NB4 (cell line): ENCODE measurements at regions not wholly inside any gene's neighbourhood (a gene's known extent, or its start where the extent isn't known, plus 50 kb on each side); places are given as distances from the start of the nearest gene placed in this dataset.

Experiments
- CTCF ChIP-seq: IDR thresholded peaks from one replicate; pipeline ENCODE4 v1.5.1; 2012; ENCODE audit warnings: low read depth, low read length
- POLR2A ChIP-seq: IDR thresholded peaks from 2 replicates; pipeline ENCODE4 v1.6.1; 2011; ENCODE audit warnings: mild to moderate bottlenecking; ENCODE audit not compliant: insufficient read length; ENCODE audit errors: extremely low read depth

GRCh38 chr6:23348185-23348584 lies 777.8 kb upstream of the NRSN1 start:
- TF ChIP-seq CTCF = no peak
- TF ChIP-seq POLR2A = no peak
